NK-92 treated with Interleukin-12 subunit alpha and Interleukin-12 subunit beta, amount 100 ng/mL, for 24 hours (cell line): ENCODE measurements at regions not wholly inside any gene's neighbourhood (a gene's known extent, or its start where the extent isn't known, plus 50 kb on each side); places are given as distances from the start of the nearest gene placed in this dataset.

Source experiments
- DNase-seq: peaks from one replicate; lab custom pipeline; 2025; lab: John Stamatoyannopoulos, UW

- DNase-seq: no peak
Observed at GRCh38 chr2:5990086-5990485, 297.9 kb downstream of the SOX11 start.

- DNase-seq: no peak
Observed at GRCh38 chr2:5991305-5991968, 299.3 kb downstream of the SOX11 start.

DNA sequence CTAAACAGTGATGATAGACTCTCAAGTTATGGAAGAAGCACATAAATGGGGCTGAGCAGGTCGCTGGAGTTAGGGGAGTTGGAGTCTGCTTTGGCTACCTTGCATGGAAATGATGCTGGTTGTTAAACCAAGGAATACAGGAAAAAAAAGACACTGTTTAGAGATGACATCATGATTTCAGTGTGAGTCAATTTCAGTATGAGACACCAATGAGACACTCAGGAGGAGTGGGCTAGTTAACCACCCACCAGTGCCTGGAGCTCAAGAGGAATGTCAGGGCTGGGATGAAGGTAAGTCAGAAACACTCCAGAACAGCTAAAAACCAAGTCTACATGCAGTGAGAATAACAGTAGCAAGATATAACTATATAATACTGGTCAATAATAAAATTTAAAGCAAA, 303.6 kb downstream of the SOX11 start:
- DNase-seq: no peak

GRCh38 chr2:6008186-6008585, 316.0 kb downstream of the SOX11 start:
- DNase-seq: no peak

DNA sequence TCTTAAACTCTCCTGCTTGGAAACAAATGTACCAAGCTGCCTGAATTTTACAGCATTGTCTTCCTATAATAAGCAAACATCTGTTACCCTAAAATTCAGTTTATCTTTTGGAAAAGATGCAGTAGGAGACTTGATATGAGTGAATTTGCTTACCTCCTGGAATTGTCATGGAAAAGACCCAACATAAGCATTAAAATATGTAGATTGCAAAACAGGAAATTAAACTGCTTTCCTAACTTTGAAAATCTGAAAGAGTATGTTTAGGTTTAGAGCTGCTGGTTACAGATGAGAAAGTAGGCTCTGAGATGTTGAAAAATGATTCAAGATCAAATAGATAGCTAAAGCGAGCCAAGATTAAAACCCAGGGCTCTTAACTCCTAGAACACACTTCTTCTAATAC, 316.5 kb downstream of the SOX11 start:
- no peak for DNase-seq

- no peak for DNase-seq
Observed at GRCh38 chr2:6010163-6010562, 318.0 kb downstream of the SOX11 start.

DNA sequence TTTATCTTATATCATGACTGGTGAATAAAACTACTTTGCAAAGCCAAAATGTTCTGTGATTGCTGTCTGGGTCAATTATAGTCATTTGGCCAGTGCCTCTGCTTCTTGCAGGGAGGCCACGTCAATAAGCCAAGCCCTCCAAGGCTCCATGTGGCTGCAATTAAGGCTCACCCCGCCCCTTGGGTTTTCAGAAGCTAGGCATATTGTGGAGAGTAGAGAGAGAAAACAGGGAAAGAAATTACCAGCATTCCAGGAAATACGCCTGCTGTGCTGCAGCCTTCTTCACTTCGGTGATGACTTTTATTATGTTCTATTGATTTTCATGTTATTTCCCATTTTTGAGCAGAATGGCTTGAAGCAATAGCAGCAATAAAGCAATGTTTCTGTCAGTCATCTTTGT, 319.7 kb downstream of the SOX11 start:
- no peak for DNase-seq

DNA sequence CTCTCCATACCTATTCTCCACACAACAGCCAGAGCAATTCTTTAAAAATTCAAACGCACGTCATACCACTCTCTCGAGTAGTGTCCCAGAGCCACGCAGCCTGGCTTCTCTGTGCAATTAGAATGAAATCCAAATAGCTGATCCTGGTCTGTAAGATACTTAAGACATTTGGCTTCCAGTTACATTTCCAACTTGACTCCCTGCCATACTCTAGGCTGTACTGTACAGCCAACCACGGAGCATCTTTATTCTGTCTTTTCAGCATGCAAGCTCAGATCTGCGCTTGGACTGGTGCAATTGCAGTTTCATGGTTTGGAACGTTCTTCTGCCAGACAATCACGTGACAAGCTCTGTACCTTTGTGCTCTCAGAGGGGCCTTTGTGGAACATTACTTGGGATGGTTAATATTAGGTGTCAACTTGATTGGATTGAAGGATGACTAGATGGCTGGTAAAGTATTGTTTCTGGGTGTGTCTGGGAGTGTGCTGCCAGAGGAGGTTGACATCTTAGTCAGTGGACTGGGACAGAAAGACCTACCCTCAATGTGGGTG, 325.6 kb downstream of the SOX11 start:
- no peak for DNase-seq

DNA sequence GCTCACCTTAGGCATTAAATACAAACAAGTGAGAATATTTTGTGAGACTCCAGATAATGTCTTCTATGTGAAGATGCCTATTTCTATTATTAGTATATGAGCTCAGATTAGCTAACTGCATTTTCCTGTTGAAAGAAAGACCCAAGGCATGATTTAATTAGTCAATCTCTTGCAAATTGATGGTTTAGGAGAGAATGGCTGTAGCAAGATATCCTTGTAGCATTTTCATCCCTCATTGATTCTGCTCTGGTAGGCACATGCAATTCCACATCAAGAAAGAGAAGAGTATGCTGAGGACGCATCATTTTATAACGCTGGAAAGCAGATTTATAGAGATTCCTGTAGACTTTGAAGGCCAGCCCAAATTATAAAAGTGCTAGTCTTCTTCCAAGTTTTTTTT, 332.0 kb downstream of the SOX11 start:
- DNase-seq: no peak

DNA sequence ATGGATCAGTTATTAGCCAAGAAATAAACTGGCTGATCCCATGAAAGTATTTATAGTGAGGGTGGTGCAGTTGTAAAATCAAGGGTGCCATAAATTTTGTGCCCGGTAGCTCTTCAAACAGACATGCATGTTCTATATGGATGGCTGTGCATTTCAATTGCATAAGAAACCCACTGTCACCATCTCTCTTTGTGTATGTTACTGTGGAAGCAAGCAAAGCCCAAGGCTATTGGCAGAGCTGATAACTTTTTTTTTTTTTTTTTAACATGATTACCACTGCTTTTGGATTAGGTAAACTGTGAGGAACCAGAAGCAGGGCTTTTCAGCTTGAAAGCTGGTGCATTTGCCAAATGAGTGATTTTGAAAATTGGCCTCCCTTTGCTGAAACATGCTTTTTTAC, 332.6 kb downstream of the SOX11 start:
- DNase-seq: no peak

DNA sequence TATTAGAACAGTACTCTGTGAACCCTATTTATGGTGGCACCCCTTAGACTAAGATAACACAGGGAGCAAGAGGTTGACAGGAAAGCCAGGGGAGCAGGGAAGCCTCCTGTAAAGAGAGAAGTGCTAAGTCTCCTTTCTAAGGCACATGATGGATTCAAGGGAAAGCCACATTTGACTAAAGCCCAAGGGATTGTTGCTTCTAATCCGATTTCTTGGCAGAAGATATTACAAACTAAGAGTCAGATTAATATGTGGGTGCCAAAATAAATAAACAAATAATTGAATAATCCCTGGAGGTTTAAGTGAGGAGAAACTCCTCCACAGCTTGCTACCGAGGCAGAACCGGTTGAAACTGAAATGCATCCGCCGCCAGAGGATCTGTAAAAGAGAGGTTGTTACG, 333.2 kb downstream of the SOX11 start:
- no peak for DNase-seq

- DNase-seq: no peak
Observed at GRCh38 chr2:6027066-6027465, 334.9 kb downstream of the SOX11 start.

- DNase-seq: no peak
Observed at GRCh38 chr2:6031200-6031867, 339.1 kb downstream of the SOX11 start.

GRCh38 chr2:6036211-6036610, 344.0 kb downstream of the SOX11 start:
- no peak for DNase-seq

- DNase-seq: no peak
Observed at GRCh38 chr2:6043238-6043637, 351.1 kb downstream of the SOX11 start.

- DNase-seq: no peak
Observed at GRCh38 chr2:6052649-6053048, 360.5 kb downstream of the SOX11 start.

- DNase-seq: no peak
Observed at GRCh38 chr2:6053743-6054142, 361.6 kb downstream of the SOX11 start.

DNA sequence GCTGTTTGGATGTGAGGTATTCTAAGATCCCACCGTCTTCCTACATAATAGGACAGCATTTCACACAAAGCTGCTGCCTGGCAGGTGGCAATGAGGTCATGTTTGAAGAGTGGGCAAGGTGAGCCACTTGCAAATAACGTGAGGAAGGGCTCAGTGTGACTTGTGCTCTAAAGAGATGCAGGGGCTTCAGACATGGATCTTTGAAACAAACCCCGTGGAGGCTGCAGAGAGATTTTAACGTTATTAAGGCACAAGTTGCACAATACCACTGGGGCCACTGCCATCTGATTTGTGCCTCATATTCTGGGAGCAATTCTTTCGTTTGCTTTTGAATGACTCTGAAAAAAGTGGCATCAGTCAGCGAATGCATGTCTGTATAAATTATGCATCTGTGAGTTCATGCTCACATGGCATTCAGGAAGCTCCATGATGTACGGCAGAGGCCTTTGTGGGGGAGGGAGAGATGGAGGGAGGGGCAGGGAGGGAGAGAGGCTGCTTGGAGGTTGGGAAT, 362.0 kb downstream of the SOX11 start:
- DNase-seq: no peak

GRCh38 chr2:6060992-6061663, 368.9 kb downstream of the SOX11 start:
- no peak for DNase-seq

DNA sequence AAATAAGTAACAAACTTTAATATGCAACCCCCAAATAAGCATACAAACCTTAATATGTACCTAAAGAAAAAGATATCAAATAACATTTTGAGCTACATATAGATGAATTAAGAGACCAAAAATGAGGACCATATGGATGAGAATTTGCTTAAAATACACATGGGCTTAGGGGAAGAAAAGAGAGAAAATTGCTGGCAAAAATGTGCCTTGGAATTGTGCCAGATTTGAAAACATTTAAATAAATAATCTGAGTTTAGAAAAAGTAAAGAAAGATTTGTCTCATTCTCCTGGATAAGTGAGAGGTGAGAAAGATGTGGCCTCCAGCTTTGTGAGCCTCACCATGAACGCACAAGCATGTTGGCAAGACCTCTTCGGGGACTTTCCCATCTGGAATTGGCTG, 372.6 kb downstream of the SOX11 start:
- DNase-seq: no peak

DNA sequence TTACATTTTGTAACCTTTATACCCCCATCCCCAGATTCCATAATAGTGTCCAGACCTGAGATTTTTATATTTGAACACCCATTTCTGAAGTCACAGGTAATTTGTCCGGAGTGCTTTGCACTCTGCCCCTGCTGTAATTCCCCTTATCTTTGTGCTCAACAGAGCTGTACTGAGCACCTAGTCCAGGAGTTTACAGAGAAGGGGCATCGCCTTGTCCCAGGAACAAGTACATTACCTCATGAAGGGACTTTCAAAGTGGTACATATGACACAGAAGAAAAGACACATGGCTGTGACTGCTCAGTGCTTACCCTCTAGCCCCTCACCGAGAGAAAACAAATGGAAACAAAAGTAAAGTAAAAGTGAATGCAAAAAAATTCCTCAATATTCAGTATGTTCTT, 373.5 kb downstream of the SOX11 start:
- DNase-seq: no peak

DNA sequence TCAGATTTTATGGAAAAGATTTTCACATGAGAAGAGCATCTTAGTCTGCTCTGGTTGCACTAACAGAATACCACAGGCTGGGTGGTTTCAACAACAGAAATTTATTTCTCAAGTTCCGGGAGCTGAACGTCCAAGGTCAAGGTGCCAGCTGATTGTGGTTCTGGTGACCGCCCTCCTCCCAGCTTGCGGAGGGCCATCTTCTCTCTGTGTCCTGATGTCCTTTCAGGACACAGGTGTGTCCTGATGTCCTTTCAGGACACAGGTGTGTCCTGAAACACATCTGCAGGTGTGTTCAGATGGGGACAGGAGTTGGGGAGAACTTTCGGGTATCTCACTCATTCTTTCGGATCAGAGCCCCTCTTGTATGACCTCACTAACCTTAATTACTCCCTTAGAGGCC, 374.9 kb downstream of the SOX11 start:
- DNase-seq: no peak

DNA sequence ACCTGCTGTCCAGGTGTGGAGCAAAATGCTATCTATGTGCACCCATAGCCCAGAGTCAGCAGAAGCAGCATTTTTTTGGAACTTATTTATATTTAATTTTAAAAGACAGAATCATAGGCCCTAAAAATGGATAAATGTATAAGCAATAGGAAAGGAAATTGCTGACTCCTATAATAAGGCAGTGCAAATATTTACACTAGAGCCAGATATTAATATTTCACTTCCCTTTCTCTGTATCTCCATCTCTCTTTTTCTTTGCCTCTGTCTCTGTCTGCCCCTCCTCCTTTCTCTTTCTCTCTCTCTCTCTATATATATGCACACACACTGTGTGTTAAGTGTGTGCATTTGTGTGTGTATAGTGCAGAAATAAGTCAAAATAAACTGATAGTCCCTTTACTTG, 375.6 kb downstream of the SOX11 start:
- no peak for DNase-seq
